GM18873 (cell line): ENCODE measurements at regions not wholly inside any gene's neighbourhood (a gene's known extent, or its start where the extent isn't known, plus 50 kb on each side); places are given as distances from the start of the nearest gene placed in this dataset.

Experiments
- ATAC-seq: cut with Tn5 transposase; IDR thresholded peaks from one replicate; pipeline ENCODE4 v1.9.1; 2021; ENCODE audit warnings: mild to moderate bottlenecking, moderate library complexity, moderate number of reproducible peaks; ENCODE audit not compliant: unreplicated experiment, low FRiP score

- ATAC-seq: no peak
Measured at GRCh38 chr1:93746021-93746812, 64.6 kb upstream of the BCAR3 start.

DNA sequence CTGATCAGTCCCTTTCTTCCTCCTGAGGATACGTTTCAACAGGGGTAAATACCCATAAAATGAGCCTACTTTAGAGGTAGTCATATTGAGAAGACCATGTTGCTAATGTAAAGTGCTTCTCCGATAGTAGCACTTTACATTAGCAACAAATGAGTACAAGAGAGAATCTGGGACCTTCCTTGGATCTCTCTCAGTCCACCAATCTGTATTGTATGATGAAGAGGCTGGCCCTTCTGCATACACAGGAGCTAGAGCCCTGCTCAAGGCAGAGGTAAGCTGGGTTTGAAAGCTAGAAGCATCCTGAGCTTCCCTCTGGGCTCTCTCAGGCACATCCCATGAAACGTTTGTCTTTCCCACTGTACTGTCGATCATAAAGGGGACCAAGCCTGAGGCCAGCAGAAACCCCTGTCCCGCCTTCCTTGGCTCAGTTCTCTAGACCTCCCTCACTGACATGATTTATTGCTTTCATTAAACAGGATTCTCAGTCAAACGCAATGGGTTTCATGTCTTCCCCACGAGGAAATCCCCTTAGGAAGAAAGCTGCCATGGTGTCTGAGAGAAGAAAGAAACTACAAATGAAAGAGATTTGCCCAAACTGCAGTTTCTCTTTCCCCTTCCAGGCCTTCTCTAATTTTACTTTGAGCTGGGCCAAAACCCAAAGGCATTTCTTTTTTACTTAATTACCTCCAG is 62.8 kb upstream of the BCAR3 start:
- ATAC-seq: peak; percentile 47

DNA sequence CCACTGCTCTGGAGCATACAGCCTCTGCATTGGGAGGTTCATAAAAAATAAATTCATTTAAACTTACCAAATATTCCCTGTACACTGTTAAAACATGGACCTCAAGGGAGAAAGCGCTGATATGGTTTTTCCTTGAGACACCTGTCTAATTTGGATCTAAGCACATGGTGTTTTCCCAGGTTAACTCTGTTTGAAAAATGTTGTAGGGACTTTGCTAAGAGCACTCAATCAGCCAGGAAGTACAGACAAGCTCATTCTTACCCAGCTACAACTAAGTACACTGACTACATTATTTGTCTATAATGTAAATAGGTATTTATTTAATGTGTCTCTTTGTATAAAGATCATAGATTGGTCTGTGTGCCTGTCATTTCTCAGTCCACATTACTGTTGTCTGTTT is 61.8 kb upstream of the BCAR3 start:
- no peak for ATAC-seq

DNA sequence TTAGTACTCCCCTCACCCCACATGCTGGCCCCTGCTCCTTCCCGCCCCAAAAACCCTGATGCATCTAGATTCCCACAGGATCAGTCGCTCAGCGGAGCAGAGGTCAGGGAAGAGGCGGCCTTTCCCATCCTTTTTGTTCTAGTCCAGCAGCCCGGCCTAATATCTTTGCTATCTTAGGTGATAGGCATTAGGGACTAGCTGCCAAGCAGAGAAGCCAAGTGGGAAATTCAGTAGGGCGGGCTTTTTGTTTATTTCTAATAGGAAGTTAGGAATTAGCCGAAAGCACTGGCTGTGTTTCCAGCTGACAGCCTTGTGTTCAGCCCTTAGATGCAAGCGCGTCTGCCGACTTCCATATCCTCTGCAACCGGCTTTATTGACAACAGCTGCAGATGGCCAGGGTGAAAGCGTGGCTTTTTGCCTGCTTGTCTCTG is 59.0 kb upstream of the BCAR3 start:
- no peak for ATAC-seq

DNA sequence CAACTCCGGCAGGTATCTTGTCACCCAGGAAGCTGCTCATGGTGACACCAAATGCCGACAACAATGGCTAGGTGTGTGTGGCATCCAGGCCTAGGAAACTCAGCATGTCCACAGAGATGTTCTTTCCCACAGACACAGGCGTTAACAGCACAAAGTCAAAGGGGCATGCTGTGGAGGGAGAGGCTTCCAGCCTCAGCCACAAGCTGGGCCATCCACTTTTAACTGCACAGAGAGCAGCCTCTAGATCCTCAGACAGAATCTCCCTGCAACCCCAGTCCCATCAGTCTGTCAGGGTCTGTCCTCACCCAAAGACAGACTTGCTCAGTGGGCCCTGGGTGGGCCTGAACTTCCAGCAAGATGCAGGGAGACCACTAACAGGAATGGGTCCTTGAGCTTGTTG is 58.5 kb upstream of the BCAR3 start:
- ATAC-seq: no peak

DNA sequence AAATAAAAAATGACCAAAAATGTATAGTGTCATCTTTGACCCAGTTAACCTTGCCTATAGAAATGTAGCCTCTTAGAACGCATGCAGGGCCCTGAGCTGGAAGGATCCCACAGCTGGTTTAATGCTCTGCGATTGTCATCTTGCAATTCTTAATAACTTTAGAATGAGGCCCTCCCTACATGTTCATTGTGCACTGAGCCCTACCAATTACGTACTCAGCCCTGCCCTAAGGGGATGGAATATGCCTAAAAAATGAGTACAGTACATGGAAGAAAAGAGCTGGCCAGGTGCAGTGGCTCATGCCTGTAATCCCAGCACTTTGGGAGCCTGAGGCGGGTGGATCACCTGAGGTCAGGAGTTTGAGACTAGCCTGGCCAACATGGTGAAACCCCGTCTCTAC is 57.8 kb upstream of the BCAR3 start:
- no peak for ATAC-seq

GRCh38 chr1:93738926-93739325 is 57.3 kb upstream of the BCAR3 start:
- no peak for ATAC-seq

- no peak for ATAC-seq
Measured at GRCh38 chr1:93738075-93738622, 56.5 kb upstream of the BCAR3 start.

GRCh38 chr1:93735722-93736121 is 54.1 kb upstream of the BCAR3 start:
- no peak for ATAC-seq

DNA sequence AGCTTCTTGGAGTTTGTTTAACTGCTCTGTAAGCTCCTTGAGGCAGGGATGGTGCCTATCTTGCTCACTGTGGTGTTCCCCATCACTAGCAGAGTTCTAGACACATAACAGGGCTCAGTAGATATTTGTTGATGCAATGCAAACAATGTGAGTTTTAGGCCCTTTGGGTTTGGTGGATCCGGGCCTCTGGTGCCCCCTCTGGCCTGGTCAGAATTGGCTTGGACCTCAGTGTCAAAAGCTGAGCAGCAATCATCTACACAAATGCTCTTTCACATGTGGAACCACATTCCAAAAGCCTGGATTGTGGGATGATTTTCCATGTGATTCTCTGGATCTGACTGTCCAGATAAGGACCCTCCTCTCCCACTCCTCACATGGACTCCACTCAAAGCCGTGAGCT is 53.4 kb upstream of the BCAR3 start:
- ATAC-seq: no peak

DNA sequence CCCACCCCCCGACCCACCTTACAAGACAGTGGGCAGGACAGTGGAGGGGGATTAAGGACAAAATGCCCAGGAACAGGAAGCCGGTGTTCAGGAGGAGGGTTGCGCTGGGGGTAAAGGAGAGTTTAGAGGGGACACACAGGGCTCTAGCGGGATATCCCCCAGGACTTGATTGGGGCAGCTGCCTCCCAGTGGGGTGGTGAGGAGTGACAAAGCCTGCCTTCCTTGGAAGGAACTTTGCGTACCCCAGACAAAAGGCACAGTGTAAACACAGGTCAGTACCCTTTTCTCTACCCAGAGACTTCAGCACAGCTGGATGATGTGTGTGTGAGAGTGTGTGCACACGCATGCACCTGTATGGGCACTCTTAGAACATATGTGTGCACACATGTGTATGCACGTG is 51.7 kb upstream of the BCAR3 start:
- ATAC-seq: no peak

DNA sequence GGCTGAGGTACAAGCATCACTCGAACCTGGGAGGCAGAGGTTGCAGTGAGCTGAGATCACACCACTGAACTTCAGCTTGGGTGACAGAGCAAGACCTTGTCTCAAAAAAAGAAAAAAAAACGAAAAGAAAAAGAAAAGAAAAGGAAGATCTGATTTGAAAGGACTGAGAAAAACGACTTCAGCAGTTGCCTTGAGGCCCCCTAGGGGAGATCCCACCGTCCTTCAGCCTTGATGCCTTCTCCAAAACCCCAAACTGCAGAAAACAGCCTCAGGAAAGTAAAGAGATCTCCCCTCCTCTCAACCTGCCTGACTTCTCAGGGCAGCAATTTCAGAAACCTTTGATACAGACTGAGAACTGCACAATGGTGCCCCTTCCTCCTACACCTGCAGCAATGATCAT is 50.9 kb upstream of the BCAR3 start:
- ATAC-seq: no peak
